GM21576 (cell line): ENCODE measurements at regions not wholly inside any gene's neighbourhood (a gene's known extent, or its start where the extent isn't known, plus 50 kb on each side); places are given as distances from the start of the nearest gene placed in this dataset.

ENCODE experiments used
- ATAC-seq: cut with Tn5 transposase; IDR thresholded peaks from one replicate; pipeline ENCODE4 v1.9.1; 2021; ENCODE audit warnings: mild to moderate bottlenecking, moderate library complexity; ENCODE audit not compliant: unreplicated experiment

GRCh38 chr5:67538855-67539506 is 342.4 kb upstream of the CD180 start:
- no peak for ATAC-seq

- no peak for ATAC-seq
Observed at GRCh38 chr5:67537439-67538148, 341.0 kb upstream of the CD180 start.

GRCh38 chr5:67536866-67537265 is 340.3 kb upstream of the CD180 start:
- no peak for ATAC-seq

GRCh38 chr5:67530609-67531255 is 334.1 kb upstream of the CD180 start:
- ATAC-seq: no peak

- ATAC-seq: no peak
Observed at GRCh38 chr5:67528953-67529352, 332.4 kb upstream of the CD180 start.

- ATAC-seq: no peak
Observed at GRCh38 chr5:67526793-67527192, 330.2 kb upstream of the CD180 start.

- no peak for ATAC-seq
Observed at GRCh38 chr5:67520161-67520908, 323.7 kb upstream of the CD180 start.

- ATAC-seq: no peak
Observed at GRCh38 chr5:67518227-67518626, 321.6 kb upstream of the CD180 start.

- ATAC-seq: no peak
Observed at GRCh38 chr5:67516948-67517565, 320.5 kb upstream of the CD180 start.

- ATAC-seq: no peak
Observed at GRCh38 chr5:67515762-67516161, 319.2 kb upstream of the CD180 start.

- ATAC-seq: no peak
Observed at GRCh38 chr5:67515020-67515689, 318.6 kb upstream of the CD180 start.

GRCh38 chr5:67512758-67513157 is 316.2 kb upstream of the CD180 start:
- ATAC-seq: no peak

- ATAC-seq: no peak
Observed at GRCh38 chr5:67511911-67512310, 315.3 kb upstream of the CD180 start.

- no peak for ATAC-seq
Observed at GRCh38 chr5:67510204-67510603, 313.6 kb upstream of the CD180 start.

GRCh38 chr5:67509402-67510186 is 313.0 kb upstream of the CD180 start:
- no peak for ATAC-seq

- ATAC-seq: no peak
Observed at GRCh38 chr5:67506241-67506640, 309.6 kb upstream of the CD180 start.

GRCh38 chr5:67502951-67503350 is 306.4 kb upstream of the CD180 start:
- no peak for ATAC-seq

GRCh38 chr5:67496051-67496450 is 299.5 kb upstream of the CD180 start:
- no peak for ATAC-seq

- no peak for ATAC-seq
Observed at GRCh38 chr5:67495072-67495471, 298.5 kb upstream of the CD180 start.
